Liver (tissue), 8 donors: ENCODE measurements at regions not wholly inside any gene's neighbourhood (a gene's known extent, or its start where the extent isn't known, plus 50 kb on each side); places are given as distances from the start of the nearest gene placed in this dataset.
A peak's percentile ranks its signal among the peaks of the same experiment; 100 is the strongest.

Experiments
- DNase-seq: peaks from one replicate; pipeline ENCODE4 v3.0.0-alpha.2; 2017; ENCODE audit warnings: low spot score
- H3K27ac ChIP-seq, 2 donors: one replicate each; pipeline ENCODE4 v1.7.0; 2013; ENCODE audit warnings: inconsistent platforms in 2 of 2, low read length in 2 of 2, control low read depth in 1 of 2, low read depth in 1 of 2, mild to moderate bottlenecking in 1 of 2
- H3K27me3 ChIP-seq, 4 donors: one replicate each; pipeline versions ENCODE4 v1.6.1 to v1.7.0; 2013; ENCODE audit warnings: low read length in 3 of 4, inconsistent platforms in 1 of 4, mild to moderate bottlenecking in 1 of 4, moderate library complexity in 1 of 4; ENCODE audit not compliant: control insufficient read depth in 4 of 4, insufficient read depth in 4 of 4
- H3K36me3 ChIP-seq, 4 donors: one replicate each; pipeline versions ENCODE4 v1.6.1 to v1.7.0; 2013; ENCODE audit warnings: low read length in 3 of 4, mild to moderate bottlenecking in 3 of 4, low read depth in 1 of 4, moderate library complexity in 1 of 4; ENCODE audit not compliant: control insufficient read depth in 4 of 4, insufficient read depth in 3 of 4
- H3K4me1 ChIP-seq, 4 donors: one replicate each; pipeline versions ENCODE4 v1.6.1 to v1.7.0; 2013; ENCODE audit warnings: low read length in 3 of 4, mild to moderate bottlenecking in 3 of 4, moderate library complexity in 1 of 4; ENCODE audit not compliant: control insufficient read depth in 4 of 4, insufficient read depth in 4 of 4
- H3K4me3 ChIP-seq, 3 donors: one replicate each; pipeline versions ENCODE4 v1.6.1 to v1.7.0; 2013; ENCODE audit warnings: low read length in 3 of 3, control low read depth in 1 of 3, low read depth in 1 of 3, mild to moderate bottlenecking in 1 of 3
- H3K9ac ChIP-seq, 2 donors: one replicate each; pipeline ENCODE4 v1.7.0; 2013; ENCODE audit warnings: low read length in 2 of 2, mild to moderate bottlenecking in 2 of 2, moderate library complexity in 2 of 2, control low read depth in 1 of 2, low read depth in 1 of 2
- H3K9me3 ChIP-seq, 4 donors: one replicate each; pipeline versions ENCODE4 v1.6.1 to v1.7.0; 2013; ENCODE audit warnings: low read length in 3 of 4; ENCODE audit not compliant: control insufficient read depth in 4 of 4
- ATF3 ChIP-seq: IDR thresholded peaks from 2 replicates; pipeline ENCODE4 v1.6.1; 2016; ENCODE audit warnings: antibody characterized with exemption
- EGR1 ChIP-seq, 2 donors: IDR thresholded peaks; 2 replicates each; pipeline ENCODE4 v1.6.1; 2016 to 2018; ENCODE audit warnings: antibody characterized with exemption in 2 of 2, low read depth in 2 of 2
- FOXA1 ChIP-seq: IDR thresholded peaks from 2 replicates; pipeline ENCODE4 v1.6.1; 2016; ENCODE audit warnings: antibody characterized with exemption
- FOXA2 ChIP-seq: IDR thresholded peaks from 2 replicates; pipeline ENCODE4 v1.6.1; 2016; ENCODE audit warnings: antibody characterized with exemption
- GABPA ChIP-seq, 2 donors: IDR thresholded peaks in 1 of 2; conservative IDR thresholded peaks in 1 of 2; 2 replicates each; pipeline ENCODE4 v1.6.1; 2016; ENCODE audit warnings: antibody characterized with exemption in 2 of 2, mild to moderate bottlenecking in 1 of 2, moderate library complexity in 1 of 2
- HNF4A ChIP-seq, 2 donors: conservative IDR thresholded peaks; 2 replicates each; pipeline ENCODE4 v1.6.1; 2016; ENCODE audit warnings: antibody characterized with exemption in 2 of 2, mild to moderate bottlenecking in 2 of 2
- HNF4G ChIP-seq: IDR thresholded peaks from 2 replicates; pipeline ENCODE4 v1.6.1; 2016; ENCODE audit warnings: antibody characterized with exemption
- JUND ChIP-seq, 2 donors: IDR thresholded peaks; 2 replicates each; pipeline ENCODE4 v1.6.1; 2016; ENCODE audit warnings: antibody characterized with exemption in 2 of 2
- MAX ChIP-seq: IDR thresholded peaks from 2 replicates; pipeline ENCODE4 v1.6.1; 2016; ENCODE audit warnings: antibody characterized with exemption
- NR2F2 ChIP-seq: IDR thresholded peaks from 2 replicates; pipeline ENCODE4 v1.6.1; 2016; ENCODE audit warnings: antibody characterized with exemption
- RAD21 ChIP-seq, 2 donors: IDR thresholded peaks; 2 replicates each; pipeline ENCODE4 v1.6.1; 2016; ENCODE audit warnings: antibody characterized with exemption in 2 of 2, mild to moderate bottlenecking in 2 of 2
- REST ChIP-seq: IDR thresholded peaks from 2 replicates; pipeline ENCODE4 v1.6.1; 2016; ENCODE audit warnings: antibody characterized with exemption, mild to moderate bottlenecking
- RXRA ChIP-seq, 2 donors: IDR thresholded peaks; 2 replicates each; pipeline ENCODE4 v1.6.1; 2017 to 2018; ENCODE audit warnings: antibody characterized with exemption in 2 of 2, mild to moderate bottlenecking in 1 of 2
- SP1 ChIP-seq: IDR thresholded peaks from 2 replicates; pipeline ENCODE4 v1.6.1; 2018; ENCODE audit warnings: antibody characterized with exemption, mild to moderate bottlenecking
- TAF1 ChIP-seq: conservative IDR thresholded peaks from 2 replicates; pipeline ENCODE4 v1.6.1; 2016; ENCODE audit warnings: antibody characterized with exemption, mild to moderate bottlenecking
- YY1 ChIP-seq: IDR thresholded peaks from 2 replicates; pipeline ENCODE4 v1.6.1; 2016; ENCODE audit warnings: antibody characterized with exemption, mild to moderate bottlenecking
- WGBS: extraction: QIAGEN DNeasy Blood & Tissue Kit; methylation state at CpG from one replicate; pipeline ENCODE4 v1.1.7; 2013; 5-methylcytosine and 5-hydroxymethylcytosine counted together
- TF ChIP-seq, protein P1 (sequence below): fragments of 150-350 bp; IDR thresholded peaks from 2 replicates; pipeline ENCODE4 v1.5.1; 2017; ENCODE audit warnings: improper control_type of control experiment, low read depth, low read length; ENCODE audit not compliant: missing input control
- donor health status: healthy.
- donor health status: healthy.
- donor health status: healthy.
- donor health status: healthy.
- donor health status: healthy.

GRCh38 chr17:36705283-36705795 lies 104.0 kb downstream of the MRM1 start:
- no peak overlapping the region for H3K9ac ChIP-seq
- no peaks in the 10 kb centered on the region for H3K9me3 ChIP-seq
- 68% methylated on average over 9 of the region's 9 CpGs for WGBS
- H3K27ac ChIP-seq, result no peak overlapping the region
- H3K4me1 ChIP-seq, result peaks cover 0 to 4% (median 2%) of the 10 kb centered on the region in 4 donors
- TF ChIP-seq RAD21 (IDR thresholded peaks at IDR 0.05) (no peak), FOXA1 (no peak), RXRA (IDR thresholded peaks at IDR 0.05) (no peak), SP1 (no peak), ATF3 (no peak)
- H3K4me3 ChIP-seq, result no peak overlapping the region
- H3K27me3 ChIP-seq, result peaks cover 0 to 4% (median 0%) of the 10 kb centered on the region in 4 donors
- H3K36me3 ChIP-seq, result no peaks in the 10 kb centered on the region
- no peak for DNase-seq

GRCh38 chr17:36705874-36706731 lies 104.7 kb downstream of the MRM1 start:
- DNase-seq, result peak; percentile 55
- Histone ChIP-seq H3K9me3 (no peaks in the 10 kb centered on the region), H3K4me1 (peaks cover 0 to 4% (median 2%) of the 10 kb centered on the region in 4 donors), H3K4me3 (no peak overlapping the region), H3K9ac (no peak overlapping the region), H3K27ac (no peak overlapping the region), H3K27me3 (peaks cover 0 to 4% (median 0%) of the 10 kb centered on the region in 4 donors), H3K36me3 (no peaks in the 10 kb centered on the region)
- WGBS, result 44% methylated on average over 15 of the region's 15 CpGs
- no peak for TF ChIP-seq EGR1 (IDR thresholded peaks at IDR 0.05; ENCODE audit: low read depth in 2 of 2)
- peak; percentile 73 to 74 for TF ChIP-seq RAD21 (IDR thresholded peaks at IDR 0.05)
- TF ChIP-seq, protein P1, sequence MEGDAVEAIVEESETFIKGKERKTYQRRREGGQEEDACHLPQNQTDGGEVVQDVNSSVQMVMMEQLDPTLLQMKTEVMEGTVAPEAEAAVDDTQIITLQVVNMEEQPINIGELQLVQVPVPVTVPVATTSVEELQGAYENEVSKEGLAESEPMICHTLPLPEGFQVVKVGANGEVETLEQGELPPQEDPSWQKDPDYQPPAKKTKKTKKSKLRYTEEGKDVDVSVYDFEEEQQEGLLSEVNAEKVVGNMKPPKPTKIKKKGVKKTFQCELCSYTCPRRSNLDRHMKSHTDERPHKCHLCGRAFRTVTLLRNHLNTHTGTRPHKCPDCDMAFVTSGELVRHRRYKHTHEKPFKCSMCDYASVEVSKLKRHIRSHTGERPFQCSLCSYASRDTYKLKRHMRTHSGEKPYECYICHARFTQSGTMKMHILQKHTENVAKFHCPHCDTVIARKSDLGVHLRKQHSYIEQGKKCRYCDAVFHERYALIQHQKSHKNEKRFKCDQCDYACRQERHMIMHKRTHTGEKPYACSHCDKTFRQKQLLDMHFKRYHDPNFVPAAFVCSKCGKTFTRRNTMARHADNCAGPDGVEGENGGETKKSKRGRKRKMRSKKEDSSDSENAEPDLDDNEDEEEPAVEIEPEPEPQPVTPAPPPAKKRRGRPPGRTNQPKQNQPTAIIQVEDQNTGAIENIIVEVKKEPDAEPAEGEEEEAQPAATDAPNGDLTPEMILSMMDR, result peak; percentile 69

DNA sequence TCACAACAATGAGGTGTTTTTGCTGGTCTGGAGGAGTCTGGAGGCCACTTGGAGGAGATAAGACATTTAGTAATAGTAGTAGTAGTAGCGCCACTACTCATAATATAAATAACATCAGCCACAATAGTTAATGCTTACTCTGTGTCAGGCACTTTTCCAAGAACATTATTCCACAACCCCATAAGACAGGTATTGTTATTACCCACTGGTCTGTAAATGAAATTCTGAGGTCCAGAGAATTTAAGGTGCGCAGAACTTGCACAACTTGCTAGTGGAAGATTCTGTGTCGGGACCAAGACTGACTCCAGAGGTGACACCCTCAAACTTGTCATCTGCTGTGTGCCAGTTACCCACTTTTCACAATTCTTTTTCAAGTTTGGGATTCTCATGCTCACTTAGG lies 106.5 kb downstream of the MRM1 start:
- H3K4me3 ChIP-seq, result no peak overlapping the region
- WGBS, result 93% methylated on average over 3 of the region's 3 CpGs
- H3K36me3 ChIP-seq, result no peaks in the 10 kb centered on the region
- H3K27ac ChIP-seq, result no peak overlapping the region
- H3K27me3 ChIP-seq, result peaks cover 0 to 4% (median 0%) of the 10 kb centered on the region in 4 donors
- H3K9me3 ChIP-seq, result no peaks in the 10 kb centered on the region
- DNase-seq, result no peak
- H3K4me1 ChIP-seq, result peaks cover 0 to 4% (median 2%) of the 10 kb centered on the region in 4 donors
- H3K9ac ChIP-seq, result no peak overlapping the region
- TF ChIP-seq HNF4G, result no peak
- no peak for TF ChIP-seq MAX
- TF ChIP-seq YY1, result no peak
- no peak for TF ChIP-seq ATF3
- no peak for TF ChIP-seq JUND (IDR thresholded peaks at IDR 0.05)
- TF ChIP-seq FOXA2, result no peak
- no peak for TF ChIP-seq GABPA (IDR thresholded peaks at IDR 0.05 in 1 of 2, conservative IDR thresholded peaks at IDR 0.05 in 1 of 2)
- TF ChIP-seq, protein P1, result no peak
- TF ChIP-seq EGR1 (IDR thresholded peaks at IDR 0.05; ENCODE audit: low read depth in 2 of 2), result no peak
- no peak for TF ChIP-seq RAD21 (IDR thresholded peaks at IDR 0.05)
- no peak for TF ChIP-seq SP1
- TF ChIP-seq NR2F2, result no peak
- TF ChIP-seq TAF1, result no peak
- no peak for TF ChIP-seq FOXA1
- no peak for TF ChIP-seq REST
- no peak for TF ChIP-seq RXRA (IDR thresholded peaks at IDR 0.05)
- TF ChIP-seq HNF4A (conservative IDR thresholded peaks at IDR 0.05), result no peak
